Lower leg skin (tissue), 3 donors: ENCODE measurements at regions not wholly inside any gene's neighbourhood (a gene's known extent, or its start where the extent isn't known, plus 50 kb on each side); places are given as distances from the start of the nearest gene placed in this dataset.

Source experiments
- CTCF ChIP-seq, 3 donors: fragments of 450-650 bp; IDR thresholded peaks; one replicate each; pipeline ENCODE4 v1.5.1; 2016; ENCODE audit warnings: antibody characterized with exemption in 3 of 3, mild to moderate bottlenecking in 3 of 3, moderate library complexity in 2 of 3
- POLR2A ChIP-seq, 2 donors: fragments of 450-650 bp; IDR thresholded peaks; one replicate each; pipeline ENCODE4 v1.6.1; 2016 to 2017; ENCODE audit warnings: antibody characterized with exemption in 2 of 2, mild to moderate bottlenecking in 1 of 2, moderate library complexity in 1 of 2

GRCh38 chr1:38430949-38431348, 384.4 kb upstream of the POU3F1 start:
- TF ChIP-seq CTCF (IDR thresholded peaks at IDR 0.05) (no peak), POLR2A (IDR thresholded peaks at IDR 0.05) (no peak)
